ENCODE measurements at regions not wholly inside any gene's neighbourhood (a gene's known extent, or its start where the extent isn't known, plus 50 kb on each side); places are given as distances from the start of the nearest gene placed in this dataset.

DNA sequence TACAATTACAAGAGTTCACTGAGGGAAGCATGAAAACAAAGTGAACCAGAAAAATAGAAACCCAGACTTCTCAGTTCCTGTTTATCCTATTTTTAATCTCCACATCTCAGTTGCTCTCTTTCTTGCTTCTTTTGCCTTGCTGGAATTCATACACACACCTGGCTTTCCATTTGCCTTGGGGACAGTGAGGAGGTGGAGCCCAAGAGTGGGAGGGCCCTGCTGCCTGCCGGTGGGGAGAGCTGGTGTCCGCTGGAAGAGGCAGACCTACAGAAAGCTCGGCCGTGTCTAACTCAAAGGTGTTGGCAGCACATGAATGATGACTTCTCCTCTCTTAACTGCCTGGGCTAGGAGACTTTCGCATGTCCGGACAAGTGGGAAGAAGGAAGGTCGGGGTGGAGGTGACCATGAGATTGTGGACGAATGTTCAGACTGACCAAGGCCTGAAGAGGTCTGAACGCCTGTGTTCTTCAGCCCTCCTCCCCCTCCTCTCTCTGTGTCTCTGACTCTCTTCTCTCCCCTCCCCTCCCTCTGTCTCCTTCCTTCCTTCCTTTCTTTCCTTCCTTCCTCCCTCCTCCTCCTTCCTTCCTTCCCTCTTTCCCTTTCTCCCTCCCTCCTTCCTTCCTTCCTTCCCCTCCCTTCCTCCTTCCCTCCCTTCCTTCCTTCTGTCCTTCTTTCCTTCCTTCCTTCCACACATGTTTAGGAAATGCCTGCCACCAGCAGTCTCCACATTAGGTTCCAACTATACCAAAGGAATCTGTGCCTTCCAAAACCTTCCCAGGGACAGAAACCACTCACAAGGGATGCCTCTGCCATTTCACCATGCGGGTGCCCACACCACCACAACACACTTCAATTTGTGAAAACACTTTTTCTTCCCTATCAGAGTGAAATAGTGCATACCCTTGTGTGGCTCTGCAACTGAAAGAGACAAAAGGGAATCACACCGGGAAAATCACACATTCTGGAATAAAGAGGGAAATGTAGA is 157.3 kb upstream of the RUNX1 start:
- TF ChIP-seq, protein P1, sequence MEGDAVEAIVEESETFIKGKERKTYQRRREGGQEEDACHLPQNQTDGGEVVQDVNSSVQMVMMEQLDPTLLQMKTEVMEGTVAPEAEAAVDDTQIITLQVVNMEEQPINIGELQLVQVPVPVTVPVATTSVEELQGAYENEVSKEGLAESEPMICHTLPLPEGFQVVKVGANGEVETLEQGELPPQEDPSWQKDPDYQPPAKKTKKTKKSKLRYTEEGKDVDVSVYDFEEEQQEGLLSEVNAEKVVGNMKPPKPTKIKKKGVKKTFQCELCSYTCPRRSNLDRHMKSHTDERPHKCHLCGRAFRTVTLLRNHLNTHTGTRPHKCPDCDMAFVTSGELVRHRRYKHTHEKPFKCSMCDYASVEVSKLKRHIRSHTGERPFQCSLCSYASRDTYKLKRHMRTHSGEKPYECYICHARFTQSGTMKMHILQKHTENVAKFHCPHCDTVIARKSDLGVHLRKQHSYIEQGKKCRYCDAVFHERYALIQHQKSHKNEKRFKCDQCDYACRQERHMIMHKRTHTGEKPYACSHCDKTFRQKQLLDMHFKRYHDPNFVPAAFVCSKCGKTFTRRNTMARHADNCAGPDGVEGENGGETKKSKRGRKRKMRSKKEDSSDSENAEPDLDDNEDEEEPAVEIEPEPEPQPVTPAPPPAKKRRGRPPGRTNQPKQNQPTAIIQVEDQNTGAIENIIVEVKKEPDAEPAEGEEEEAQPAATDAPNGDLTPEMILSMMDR (IDR thresholded peaks at IDR 0.05; ENCODE audit: low read length), result no peak
- no peak for TF ChIP-seq EZH2phosphoT487 (IDR thresholded peaks at IDR 0.05; ENCODE audit: low read length)
- TF ChIP-seq EZH2 (optimal IDR thresholded peaks at IDR 0.05; ENCODE audit: low read depth, low read length), result no peak
